ENCODE measurements at regions not wholly inside any gene's neighbourhood (a gene's known extent, or its start where the extent isn't known, plus 50 kb on each side); places are given as distances from the start of the nearest gene placed in this dataset.
"Not testable (repeated sequence)": the region's sequence is repeated elsewhere in the genome, so short reads cannot be mapped to it uniquely, and the experiment has no call there.

GRCh38 chr3:143175940-143176894, 56.6 kb downstream of the CHST2 start:
- DNase-seq: not testable (repeated sequence)

DNA sequence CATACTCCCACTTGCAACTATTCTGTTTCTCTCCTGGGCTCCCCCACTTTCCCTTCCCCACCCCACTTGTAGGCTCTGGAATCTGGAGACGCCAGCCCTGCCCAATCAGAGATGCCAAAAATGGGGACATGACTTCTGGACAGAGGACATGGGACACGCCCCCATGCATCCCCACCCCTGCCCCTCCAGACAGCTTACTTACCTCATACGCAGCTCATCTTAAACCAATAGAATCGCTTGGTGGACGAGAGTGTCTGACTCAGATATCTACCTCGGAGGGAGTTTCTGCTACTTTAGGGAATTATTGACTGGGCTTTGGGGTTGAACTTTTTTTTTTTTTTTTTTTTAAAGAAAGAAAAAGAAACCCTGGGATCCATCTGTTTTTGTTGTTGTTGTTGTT, 58.4 kb downstream of the CHST2 start:
- DNase-seq: not testable (repeated sequence)

GRCh38 chr3:143178775-143179548, 59.4 kb downstream of the CHST2 start:
- DNase-seq: not testable (repeated sequence)

DNA sequence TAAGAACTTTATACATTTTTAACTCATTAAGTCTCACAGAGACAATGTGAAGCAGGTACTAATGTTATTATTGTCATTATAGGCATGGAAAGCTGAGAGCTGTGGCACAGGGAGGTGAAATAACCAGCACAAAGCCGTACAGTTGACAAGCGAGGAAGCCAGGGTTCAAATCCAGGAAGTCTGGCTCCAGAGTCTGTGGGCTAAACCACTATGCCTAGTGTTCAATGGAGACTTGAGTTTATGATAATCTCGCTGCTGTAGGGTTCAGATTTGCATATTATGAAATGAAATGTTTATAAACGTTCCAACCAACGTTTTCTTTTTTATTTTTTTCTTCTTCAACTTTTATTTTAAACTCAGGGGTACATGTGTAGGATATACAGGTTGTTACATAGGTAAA, 60.0 kb downstream of the CHST2 start:
- DNase-seq: no peak

- not testable (repeated sequence) for DNase-seq
Measured at GRCh38 chr3:143180860-143181259, 61.3 kb downstream of the CHST2 start.

- DNase-seq: not testable (repeated sequence)
Measured at GRCh38 chr3:143181977-143182376, 62.4 kb downstream of the CHST2 start.

- DNase-seq: no peak
Measured at GRCh38 chr3:143182866-143183664, 63.5 kb downstream of the CHST2 start.

- no peak for DNase-seq
Measured at GRCh38 chr3:143183665-143183964, 64.0 kb downstream of the CHST2 start.

DNA sequence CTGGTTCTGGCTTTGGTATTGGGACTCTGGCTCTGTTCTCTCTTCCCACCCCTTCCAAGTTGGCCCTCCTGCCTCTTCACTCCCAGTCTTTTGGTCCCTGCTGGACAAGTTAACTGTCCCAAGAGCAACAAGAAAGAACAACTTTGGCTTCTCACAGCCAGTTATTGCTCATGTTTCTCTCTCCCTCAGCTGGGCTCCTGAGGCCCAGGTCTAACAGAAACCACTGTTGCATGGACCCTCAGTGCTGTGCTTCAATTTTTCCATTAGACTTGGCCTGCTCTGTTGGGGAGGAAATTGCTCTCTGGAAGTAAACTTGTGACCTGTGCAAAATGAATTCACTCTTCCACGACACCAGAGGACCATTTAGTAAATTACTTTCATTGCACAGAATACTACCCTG, 64.5 kb downstream of the CHST2 start:
- DNase-seq: peak in 1 of 3 donors; percentile 49

DNA sequence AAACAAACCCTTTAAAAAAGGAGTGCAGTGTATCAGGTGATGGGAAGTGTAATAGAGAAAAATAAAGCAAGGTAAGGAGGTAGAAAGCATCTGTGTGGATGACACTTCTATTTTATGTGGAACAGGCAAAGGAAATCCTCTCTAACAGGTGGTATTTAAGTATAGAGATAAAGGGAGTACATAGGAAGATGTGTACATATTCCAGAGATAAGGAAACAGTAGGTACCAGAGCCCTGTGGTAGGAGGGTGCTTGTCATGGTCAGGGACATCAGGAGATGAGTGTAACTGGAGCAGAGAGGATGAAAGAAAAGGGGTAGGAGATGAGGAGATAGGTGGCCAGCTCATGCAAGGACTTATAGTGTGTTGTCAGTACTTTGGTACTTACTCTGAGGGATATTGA, 65.8 kb downstream of the CHST2 start:
- DNase-seq: no peak

GRCh38 chr3:143187111-143187510, 67.5 kb downstream of the CHST2 start:
- no peak for DNase-seq

- DNase-seq: no peak
Measured at GRCh38 chr3:143188881-143189280, 69.3 kb downstream of the CHST2 start.

DNA sequence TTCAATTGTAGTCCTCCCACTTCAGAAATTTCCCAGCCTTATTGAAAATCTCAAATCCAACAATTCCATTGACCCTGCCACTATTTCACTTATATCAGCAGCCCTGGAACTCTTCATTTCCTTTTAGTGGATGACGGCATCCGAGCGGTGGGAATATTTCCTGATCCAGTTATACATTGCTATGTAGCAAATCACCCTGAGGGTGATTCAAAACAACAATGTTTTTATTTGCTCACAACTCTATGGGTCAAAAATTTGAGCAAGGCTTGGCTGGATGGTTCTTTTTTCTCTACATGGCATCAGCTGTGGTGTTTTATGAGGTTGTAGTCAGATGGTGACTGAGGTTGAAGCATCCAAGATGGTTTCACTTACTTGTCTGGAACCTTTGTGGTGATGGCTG, 70.5 kb downstream of the CHST2 start:
- no peak for DNase-seq

DNA sequence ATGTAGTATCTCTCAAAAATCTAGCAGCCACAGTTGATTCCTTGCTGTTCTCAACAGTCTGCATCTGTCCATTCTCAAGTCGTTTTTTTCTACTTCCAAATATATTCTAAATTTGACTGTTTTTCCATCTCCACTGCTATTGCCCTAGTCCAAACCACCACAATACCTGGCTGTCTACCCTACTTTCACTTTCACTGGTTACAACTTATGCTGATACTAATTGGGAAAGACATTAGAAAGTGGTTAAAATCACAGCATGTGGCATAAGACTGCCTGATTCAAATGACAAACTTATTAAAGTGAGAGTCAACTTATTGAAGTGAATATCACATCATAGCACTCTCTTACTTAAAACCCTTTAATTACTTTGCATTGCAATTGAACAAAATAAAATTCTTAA, 72.6 kb downstream of the CHST2 start:
- DNase-seq: no peak

GRCh38 chr3:143200001-143200924, 80.7 kb downstream of the CHST2 start:
- peak in 1 of 3 donors; percentile 57 for DNase-seq

DNA sequence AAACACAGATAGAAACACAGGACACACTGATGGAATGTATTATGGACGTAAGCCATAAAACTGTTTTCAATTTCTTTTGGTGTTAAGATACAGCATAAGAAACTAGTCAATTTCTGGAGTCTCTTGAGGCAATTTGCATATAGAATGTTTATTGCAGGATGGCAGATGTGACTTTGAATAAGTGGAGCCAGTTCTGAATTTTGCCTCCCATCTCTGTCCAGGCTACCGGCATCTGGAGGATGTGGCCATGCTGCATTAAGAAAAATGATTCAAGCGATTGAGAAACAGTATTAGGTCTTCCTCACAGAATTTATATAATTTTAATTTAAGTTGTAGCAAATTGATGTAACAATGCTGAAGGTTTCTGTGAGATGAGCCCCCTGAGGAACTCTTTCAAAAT, 81.5 kb downstream of the CHST2 start:
- DNase-seq: peak in 1 of 3 donors; percentile 64

GRCh38 chr3:143201870-143202752, 82.5 kb downstream of the CHST2 start:
- DNase-seq: no peak

DNA sequence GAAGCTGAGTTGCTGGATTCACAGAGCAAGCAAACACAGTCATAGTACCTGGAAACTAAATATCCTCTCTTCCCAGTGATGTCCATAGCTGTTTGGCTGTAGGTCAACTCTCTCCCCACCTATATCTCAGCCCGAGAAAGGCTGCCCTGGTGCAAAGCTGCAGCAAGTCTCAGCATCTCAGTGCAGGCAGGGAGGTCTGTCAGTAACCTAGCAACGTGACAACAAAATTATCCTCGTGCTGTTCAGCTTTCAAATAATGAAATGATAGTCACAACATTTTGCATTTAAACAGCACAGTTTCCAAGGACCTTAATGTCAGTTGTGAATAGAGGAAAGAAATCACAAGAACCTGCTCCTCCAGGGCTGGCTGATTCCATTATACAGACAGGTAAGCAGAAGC, 83.6 kb downstream of the CHST2 start:
- DNase-seq: peak in 1 of 3 donors; percentile 66

- DNase-seq: no peak
Measured at GRCh38 chr3:143203848-143204247, 84.3 kb downstream of the CHST2 start.

DNA sequence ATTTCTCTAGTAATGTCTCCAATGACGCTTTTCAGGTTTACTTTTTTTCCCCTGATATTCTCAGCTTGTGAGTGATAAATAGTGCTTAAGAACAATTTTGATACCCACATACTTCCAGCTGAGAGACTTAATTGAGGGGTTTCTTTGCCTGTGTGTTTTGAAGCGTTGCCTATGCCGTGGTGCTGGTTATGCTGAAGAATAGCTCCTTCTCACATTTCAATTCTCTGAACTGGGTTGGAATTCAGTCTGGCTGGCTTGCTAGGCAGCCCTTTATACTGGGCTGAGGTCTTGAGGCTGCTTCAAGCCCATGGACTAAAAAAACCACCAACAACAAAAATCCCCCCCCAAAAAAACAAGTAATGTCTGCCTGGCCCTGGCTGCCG, 87.4 kb downstream of the CHST2 start:
- no peak for DNase-seq
